IPS DF 4.7 (cell line): ENCODE measurements at regions not wholly inside any gene's neighbourhood (a gene's known extent, or its start where the extent isn't known, plus 50 kb on each side); places are given as distances from the start of the nearest gene placed in this dataset.
"Not testable (repeated sequence)": the region's sequence is repeated elsewhere in the genome, so short reads cannot be mapped to it uniquely, and the experiment has no call there.

Experiments
- DNase-seq: peaks from one replicate; pipeline ENCODE4 v3.0.0-alpha.2; 2013; ENCODE audit warnings: low spot score; ENCODE audit errors: extremely low read depth

DNA sequence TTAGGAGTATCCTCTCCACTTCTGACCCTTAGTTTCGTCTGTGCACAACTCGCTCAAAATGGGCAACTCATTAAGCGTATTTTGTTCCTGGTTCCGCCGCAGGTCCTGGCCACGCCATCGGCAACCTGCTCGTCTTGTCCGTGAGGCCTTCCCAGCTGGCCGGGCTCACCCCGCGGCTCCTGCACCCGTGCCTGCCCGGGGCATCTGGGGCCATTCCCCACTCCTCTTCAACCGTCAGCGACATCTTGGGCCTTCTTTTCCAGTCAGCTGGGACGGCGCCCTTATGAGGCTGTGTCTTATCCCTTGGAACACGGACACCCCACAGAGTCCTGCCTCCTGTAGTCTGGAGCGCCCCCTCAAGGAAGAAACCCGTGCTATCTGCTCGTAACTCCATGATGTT, 271.9 kb upstream of the NRSN1 start:
- DNase-seq: not testable (repeated sequence)

DNA sequence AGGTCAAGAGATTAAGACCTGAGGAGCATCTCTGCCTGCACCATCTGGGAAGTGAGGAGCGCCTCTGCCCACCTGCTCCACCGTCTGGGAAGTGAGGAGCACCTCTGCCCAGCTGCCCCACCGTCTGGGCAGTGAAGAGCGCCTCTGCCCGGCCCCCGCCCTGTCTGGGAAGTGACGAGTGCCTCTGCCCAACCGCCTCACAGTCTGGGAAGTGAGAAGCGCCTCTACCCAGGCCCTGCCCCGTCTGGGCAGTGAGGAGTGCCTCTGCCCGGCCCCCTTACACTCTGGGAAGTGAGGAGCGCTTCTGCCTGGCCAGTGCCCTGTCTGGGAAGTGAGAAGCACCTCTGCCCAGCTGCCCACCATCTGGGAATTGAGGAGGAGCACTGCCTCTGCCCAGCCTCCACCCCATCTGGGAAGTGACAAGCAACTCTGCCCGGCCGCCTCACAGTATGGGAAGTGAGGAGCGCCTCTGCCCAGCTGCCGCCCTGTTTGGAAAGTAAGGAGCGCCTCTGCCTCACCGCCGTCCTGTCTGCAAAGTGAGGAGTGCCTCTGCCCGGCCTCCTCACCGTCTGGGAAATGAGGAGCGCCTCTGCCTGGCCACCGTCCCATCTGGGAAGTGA, 270.4 kb upstream of the NRSN1 start:
- DNase-seq: no peak

- DNase-seq: no peak
Measured at GRCh38 chr6:23870496-23870895, 255.5 kb upstream of the NRSN1 start.

- DNase-seq: no peak
Measured at GRCh38 chr6:23873161-23873560, 252.9 kb upstream of the NRSN1 start.

DNA sequence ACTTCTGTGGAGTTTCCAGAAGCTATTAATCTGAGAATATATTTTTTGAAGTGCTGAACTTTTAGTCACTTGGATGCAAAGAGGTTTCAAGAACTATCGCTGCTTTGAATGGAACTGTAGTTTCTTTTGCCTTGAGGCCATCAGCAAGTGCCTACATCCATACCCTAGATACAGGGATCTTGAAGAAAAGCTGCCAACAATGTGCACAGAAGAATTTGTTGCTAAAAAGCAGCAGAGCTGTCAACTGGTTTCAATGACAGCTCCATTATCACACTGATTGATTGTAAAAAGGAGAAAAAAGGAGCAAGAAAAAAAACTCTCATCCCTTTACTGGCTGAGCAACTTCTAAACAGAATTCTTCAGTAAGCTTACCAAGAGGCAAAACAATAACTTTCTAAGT, 251.0 kb upstream of the NRSN1 start:
- no peak for DNase-seq

DNA sequence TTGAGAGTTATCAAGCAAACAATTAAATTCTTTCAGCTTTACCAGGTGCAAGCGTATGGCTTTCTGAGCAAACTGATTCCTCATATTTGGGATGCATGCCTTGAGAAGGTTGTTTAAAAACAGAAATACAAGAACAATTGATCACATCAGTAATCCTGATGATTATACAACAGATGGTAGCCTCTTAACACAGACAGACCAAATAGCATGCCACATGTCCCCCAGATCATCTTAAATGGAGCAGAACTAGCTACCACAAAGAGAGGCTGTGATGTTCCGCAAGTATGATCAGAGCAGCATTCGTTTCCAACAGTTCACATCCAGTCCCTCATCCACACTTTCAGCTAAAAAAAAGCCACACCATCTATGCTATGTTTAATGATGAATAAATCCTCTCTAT, 246.2 kb upstream of the NRSN1 start:
- DNase-seq: no peak

GRCh38 chr6:23890543-23891227, 235.3 kb upstream of the NRSN1 start:
- DNase-seq: no peak

- DNase-seq: no peak
Measured at GRCh38 chr6:23905133-23905815, 220.7 kb upstream of the NRSN1 start.

GRCh38 chr6:23910420-23910819, 215.6 kb upstream of the NRSN1 start:
- DNase-seq: no peak

- no peak for DNase-seq
Measured at GRCh38 chr6:23927935-23928334, 198.1 kb upstream of the NRSN1 start.

GRCh38 chr6:23929201-23929600, 196.8 kb upstream of the NRSN1 start:
- no peak for DNase-seq

DNA sequence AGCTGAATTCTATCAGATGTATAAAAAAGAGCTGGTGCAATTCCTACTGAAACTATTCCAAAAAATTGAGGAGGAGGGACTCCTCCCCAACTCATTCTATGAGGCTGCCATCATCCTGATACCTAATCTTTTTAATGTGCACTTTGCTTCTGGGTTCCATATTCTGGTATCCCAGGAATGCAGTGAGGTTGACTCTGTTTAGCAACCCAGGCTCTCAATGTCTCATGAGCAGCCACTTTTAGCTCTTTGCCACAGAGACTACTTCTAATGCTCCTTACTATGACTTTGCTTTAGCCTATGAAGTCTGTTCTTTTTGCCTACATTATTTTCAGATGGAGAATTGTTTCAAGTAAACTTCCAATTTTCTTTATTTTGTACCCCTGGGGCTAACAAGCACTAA, 185.5 kb upstream of the NRSN1 start:
- DNase-seq: no peak

- DNase-seq: no peak
Measured at GRCh38 chr6:23951691-23952090, 174.3 kb upstream of the NRSN1 start.

- DNase-seq: no peak
Measured at GRCh38 chr6:23952245-23952644, 173.8 kb upstream of the NRSN1 start.

- no peak for DNase-seq
Measured at GRCh38 chr6:23953976-23954375, 172.0 kb upstream of the NRSN1 start.

GRCh38 chr6:23957017-23957416, 169.0 kb upstream of the NRSN1 start:
- DNase-seq: no peak

- DNase-seq: no peak
Measured at GRCh38 chr6:23964865-23965264, 161.2 kb upstream of the NRSN1 start.

DNA sequence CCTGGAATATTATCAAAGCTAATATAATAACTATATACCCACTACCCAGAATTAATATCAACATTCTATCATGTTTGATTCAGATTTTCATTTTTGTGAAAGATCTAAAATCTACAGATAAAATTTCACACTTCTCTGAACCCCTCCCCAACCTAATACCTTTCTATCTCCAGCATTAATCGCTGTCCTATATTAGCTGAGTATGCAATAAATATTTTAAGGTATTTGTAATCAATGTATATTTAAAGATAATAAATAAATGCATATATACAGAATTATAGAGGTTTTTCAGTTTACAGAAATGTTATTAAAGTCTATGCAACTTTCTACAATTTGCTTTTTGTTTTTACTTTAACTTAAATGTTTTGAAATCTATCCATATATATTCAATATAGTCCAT, 156.7 kb upstream of the NRSN1 start:
- no peak for DNase-seq

DNA sequence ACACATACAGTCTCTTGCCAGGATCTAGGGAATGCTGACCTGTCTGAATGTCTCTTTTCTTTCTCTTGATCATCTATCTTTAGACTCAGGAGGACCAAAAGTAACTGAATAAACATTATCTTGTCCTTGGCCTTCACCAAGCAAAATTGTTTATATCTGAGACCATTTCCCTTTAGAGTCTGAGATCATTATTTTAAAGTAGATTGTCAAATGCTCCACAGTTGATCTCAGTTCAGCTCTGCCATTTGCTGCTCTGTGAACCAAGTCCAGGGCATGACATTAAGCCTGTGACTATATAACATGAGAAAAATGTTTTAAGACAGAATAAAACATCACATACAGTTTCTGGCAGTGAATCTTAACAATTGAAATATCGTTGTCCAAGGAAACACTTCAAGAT, 148.3 kb upstream of the NRSN1 start:
- DNase-seq: no peak

DNA sequence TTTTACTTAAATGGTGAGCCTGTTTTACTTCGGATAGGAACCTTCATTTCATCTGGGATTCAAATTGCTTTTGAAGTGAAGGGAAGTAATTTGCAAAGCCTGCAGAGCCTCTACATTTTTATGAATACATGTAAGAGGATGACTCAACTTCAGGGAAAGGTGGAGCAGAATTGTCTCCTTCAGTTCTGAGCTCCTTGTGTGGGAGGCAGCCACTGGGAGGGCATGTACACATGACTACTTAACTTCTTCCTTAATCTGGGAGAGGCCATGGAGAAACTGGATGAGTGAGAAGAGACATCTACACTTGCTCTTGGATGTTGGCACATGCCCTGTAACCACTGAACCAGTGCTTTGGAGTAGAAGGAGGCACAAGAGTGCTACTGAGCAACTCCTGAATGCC, 145.1 kb upstream of the NRSN1 start:
- DNase-seq: no peak

DNA sequence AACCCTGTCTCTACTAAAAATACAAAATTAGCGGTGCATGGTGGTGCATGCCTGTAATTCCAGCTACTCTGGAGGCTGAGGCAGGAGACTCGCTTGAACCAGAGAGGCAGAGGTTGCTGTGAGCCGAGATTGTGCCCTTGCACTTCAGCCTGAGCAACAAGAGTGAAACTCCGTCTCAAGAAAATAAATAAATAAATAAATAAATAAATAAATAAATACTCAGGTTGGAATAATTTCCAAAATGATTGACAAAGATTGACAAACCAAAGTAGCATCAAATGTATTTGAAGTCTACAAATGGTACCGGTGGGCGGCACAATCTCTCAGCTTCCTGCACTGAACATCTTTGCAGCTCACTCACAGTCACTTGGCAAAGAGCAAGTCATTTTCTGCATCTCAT, 144.1 kb upstream of the NRSN1 start:
- no peak for DNase-seq

- DNase-seq: no peak
Measured at GRCh38 chr6:23983735-23984134, 142.3 kb upstream of the NRSN1 start.

DNA sequence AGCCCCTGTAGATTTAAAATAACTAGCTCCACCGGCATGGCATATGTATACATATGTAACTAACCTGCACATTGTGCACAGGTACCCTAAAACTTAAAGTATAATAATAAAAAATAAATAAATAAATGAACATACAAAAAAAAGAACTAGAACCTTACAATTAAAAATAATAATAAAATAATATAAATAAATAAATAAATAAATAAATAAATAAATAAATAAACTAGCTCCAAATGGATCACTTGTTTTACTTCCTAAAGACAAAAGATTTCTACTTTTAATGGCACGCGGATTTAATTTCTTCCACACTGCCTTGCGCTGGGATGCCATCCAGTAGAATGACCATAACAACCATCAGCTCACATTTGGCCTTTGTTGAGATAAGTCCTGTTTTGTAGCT, 141.0 kb upstream of the NRSN1 start:
- DNase-seq: no peak
